IPS-NIHi7 (cell line): ENCODE measurements at regions not wholly inside any gene's neighbourhood (a gene's known extent, or its start where the extent isn't known, plus 50 kb on each side); places are given as distances from the start of the nearest gene placed in this dataset.
A peak's percentile ranks its signal among the peaks of the same experiment; 100 is the strongest.

ENCODE experiments used
- DNase-seq: peaks from one replicate; pipeline ENCODE4 v3.0.0; 2012; ENCODE audit warnings: mixed read lengths; ENCODE audit errors: extremely low spot score

DNA sequence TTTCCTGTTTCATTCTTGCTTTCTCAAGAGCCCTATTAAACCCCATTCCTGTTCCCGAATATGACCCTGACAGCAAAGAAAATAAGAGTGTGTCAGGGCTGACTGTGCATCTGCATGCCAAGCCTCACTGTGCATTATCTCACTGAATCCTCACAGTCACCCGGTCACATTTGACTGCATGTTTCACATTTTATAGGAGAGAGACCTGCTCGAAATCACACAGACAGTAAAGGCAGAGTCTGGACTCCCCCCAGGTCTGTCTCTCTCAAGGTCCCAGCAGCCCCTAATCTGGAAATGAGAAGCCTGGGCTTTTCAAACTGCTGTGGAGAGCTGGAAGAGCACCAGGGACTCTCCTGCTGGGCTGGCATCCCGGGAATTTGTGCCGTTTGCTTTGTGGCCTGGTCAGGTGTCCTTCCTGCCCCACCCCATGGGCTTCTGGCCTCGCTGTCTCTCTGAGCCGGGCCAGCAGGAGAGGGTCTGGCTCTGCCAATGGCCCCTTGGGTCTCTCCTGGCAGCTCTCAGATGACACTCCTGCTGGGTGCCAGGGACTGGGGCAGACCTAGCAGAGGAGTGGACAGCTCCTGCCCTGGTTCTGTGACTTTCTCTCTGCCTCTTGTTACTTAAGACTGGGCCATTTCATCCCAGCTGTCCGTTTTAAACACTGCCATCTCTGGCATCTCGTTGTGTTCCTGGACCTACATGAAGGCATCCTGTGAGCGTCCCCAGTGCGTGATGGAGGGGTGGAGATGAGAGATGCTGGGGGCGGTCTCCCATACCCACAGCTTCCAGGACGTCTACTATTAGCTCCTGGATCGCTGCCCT is 173.6 kb downstream of the ARHGAP12 start:
- DNase-seq: peak; percentile 73

DNA sequence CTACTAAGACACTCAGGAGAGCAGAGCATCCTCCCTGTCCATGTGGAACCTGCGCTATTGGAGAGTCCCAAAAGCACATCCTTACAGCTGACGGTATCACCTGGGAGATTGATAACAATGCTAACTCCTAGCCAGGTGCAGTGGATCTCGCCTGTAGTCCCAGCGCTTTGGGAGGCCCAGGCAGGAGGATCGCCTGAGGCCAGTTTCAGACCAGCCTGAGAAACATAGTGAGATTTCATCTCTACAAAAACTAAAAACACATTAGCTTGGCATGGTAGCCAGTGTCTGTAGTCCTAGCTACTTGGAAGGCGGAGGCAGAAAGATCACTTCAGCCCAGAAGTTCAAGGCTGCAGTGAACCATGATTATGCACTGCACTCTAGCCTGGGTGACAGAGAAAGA is 174.9 kb downstream of the ARHGAP12 start:
- DNase-seq: no peak

DNA sequence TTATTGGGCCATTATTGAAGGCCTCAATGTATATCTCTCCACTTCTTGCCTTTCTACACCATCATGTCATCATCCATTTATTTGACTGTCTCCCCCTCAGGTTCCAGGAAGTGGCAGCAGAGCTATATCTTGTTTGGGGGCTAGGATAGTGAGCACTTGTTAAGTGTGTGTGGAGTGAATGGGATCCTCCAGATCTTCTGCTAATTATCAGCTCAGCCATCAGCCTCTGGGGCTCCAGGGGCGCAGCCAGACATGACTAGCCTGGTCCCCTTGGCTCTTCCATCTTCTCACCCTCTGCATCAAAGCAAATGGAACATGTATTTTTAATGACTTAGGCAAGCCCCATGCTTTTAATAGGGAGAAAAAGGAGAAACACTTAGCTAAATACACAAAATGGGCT is 176.5 kb downstream of the ARHGAP12 start:
- DNase-seq: no peak

DNA sequence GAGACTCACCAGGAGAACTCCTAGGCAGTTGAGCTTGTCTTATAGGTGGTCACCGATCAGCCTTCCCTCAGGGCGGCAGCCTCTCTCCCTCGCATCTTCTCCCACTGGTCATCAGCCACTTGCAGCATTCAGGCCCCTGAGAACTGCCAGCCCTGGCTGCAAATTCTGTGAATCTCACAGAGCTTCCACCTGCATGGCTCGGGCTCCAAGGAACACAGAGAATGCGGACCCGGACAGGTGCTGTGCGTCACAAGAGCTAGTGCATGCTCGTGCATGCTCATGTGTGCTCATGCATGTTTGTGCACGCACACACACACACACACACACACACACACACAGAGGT is 176.9 kb downstream of the ARHGAP12 start:
- no peak for DNase-seq

DNA sequence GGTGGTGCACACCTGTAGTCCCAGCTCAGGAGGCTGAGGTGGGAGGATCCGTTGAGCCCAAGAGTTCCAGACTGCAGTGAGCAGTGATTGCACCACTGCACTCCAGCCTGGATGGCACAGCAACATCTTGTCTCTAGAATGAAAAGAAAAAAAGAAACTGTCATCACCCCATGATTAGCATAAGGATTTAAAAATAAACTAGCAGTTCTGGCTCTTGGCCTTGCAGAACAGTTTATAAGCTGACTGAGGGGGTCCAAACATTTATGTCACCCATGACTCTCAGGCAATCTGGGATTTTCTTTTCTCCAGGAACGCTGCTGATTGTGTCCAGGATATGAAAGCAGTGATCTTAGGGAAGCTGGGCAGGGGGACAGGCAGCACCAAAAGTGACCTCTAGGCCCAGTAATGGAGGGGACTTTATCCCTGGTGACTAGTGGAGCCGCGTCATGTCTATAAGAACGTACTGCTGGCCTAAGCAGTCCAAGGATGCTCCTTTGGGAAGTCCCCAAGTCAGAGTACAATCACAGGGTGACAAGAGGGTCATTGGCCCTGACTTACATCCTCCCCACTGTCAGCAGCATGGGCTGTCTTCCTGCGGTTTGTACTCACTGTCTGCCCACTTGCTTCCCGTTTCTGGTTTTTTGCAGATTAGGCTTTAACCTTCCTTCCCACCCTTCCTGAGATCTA is 177.4 kb downstream of the ARHGAP12 start:
- DNase-seq: no peak

DNA sequence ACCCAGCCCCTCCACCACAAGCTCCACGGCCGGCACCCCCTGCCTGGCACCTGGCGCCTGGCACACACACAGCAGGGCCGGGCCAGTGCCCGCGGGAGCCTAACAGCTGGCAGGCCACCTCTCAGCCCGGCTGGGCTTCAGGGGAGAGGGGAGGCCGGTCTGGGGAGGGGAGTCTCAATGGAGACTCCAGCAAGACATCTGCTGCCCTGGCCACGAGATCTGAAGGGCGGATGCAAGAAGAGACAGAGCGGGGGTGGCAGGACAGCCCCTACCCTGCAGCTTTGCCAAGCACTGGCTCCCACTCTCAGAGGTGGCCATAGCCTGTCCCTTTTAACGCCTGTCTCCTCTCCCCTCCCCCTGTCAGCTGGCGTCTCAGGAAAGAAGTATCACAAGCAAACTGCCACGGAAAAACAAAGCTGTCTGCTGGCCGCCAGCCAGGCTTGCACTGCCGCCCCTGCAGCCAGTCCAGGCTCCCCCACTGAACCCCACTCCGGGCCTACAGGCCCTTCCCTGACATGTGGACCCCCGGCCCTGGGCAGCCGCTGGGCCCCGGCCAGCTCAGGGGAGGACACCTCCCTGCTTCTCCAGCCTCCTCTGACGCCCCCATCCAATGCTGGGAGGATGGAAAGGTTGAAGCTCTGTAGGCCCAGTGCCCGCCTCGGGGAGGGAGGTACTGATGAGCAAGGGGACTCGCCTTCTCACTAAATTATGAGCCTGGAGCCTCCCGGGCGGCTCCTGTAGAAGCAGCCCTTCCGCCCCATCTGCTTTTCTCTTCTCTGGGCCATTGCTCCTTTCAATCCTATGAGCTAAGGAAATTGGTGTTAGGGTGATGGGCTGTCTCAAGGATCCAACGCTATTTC is 178.4 kb downstream of the ARHGAP12 start:
- no peak for DNase-seq

DNA sequence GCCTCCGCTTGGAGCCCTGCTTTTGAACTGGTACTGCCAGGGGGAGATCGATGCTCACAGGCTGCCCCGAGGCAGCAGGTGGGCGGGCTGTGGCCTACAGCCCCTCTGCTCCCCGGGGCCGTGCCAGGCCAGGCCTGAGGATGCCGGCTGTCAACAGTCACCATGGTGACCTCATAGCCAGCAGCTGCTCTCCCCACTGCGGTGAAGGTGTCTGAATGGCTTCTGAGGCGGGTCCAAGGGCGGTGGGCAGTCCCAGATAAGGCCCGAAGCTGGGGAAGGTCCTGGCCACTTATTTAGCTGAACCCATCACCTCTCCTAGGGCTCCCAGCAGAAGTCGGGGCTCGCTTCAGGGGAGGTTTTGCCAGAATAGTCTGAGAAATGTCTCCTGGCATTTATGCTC is 179.3 kb downstream of the ARHGAP12 start:
- no peak for DNase-seq

DNA sequence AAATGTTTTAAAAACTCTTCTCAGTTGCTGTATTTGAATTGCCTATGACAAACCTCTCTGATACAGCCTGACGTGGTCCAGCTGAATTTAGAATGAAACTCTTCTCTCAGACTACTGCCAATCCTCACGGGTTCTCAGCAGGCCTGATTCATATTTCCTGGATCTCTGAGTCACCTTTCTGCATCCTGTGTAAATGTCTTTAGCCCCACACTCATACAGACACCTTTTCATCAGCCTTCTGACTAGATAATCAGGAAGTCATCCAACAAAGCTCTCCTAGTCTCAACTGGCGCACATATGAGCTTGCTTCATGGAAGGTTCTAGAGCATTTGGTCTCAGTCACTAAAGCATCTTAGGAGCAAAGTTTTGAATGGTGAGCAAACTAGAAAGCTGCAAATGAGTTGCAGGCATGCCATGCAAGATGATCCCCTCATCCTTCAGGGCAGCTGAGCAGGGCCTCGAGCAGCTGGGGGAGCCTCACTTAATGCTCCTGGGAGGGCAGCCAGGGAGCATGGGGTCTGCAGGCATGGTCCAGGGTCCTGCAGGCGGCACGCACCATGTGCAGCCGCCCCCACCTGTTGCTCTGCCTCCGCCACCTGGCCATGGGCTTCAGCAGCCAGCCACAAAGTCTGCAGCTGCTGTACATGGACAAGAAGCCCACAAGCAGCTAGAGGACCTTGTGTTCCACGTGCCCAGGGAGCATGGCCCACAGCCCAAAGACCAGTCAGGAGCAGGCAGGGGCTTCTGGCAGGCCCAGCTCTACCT is 182.8 kb downstream of the ARHGAP12 start:
- no peak for DNase-seq

DNA sequence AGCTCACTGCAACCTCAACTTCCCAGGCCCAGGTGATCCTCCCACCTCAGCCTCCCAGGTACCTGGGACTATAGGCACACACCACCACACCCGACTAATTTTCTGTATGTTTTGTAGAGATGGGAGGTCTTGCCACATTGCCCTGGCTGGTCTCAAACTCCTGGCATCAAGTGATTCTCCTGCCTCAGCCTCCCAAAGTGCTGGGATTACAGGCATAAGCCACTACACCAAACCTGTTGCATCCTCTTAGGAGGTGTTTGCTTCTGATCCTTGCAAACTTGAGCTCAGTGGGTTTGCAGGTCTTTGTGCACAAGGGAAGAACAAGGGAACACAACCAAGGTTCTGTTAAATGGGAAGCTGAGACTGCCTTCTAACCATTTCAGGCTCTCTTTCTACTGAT is 184.6 kb downstream of the ARHGAP12 start:
- no peak for DNase-seq

DNA sequence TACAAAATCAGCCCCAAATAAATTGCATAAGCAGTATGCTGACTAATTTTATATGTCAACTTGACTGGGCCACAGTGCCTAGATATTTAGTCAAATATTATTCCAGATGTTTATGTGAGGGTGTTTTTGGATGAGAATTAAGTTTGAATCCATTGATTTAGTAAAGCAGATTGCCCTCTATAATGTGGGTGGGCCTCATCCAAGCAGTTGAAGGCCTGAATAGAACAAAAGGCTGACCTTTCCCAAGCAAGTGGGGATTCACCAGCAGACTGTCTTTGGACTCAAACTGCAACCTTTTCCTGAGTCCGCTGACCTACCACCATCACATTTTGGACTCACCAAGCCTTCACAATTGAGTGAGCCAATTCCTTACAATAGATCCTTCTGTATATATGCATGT is 186.4 kb downstream of the ARHGAP12 start:
- DNase-seq: no peak

DNA sequence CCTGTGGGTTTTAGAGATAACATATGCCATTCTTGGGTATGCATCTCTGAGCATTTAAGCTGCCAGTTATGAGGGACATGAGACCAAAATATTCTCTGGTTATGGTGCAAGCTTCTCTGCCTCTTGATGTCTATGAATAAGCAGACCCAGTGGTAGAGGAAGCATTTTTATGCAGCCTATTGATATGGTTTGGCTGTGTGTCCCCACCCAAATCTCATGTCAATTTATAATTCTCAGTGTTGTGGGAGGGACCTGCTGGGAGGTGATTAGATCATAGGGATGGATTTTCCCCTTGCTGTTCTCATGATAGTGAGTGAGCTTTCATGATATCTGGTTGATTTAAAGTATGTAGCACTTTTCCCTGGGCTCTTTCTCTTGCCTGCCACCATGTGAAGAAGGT is 187.2 kb downstream of the ARHGAP12 start:
- DNase-seq: no peak

DNA sequence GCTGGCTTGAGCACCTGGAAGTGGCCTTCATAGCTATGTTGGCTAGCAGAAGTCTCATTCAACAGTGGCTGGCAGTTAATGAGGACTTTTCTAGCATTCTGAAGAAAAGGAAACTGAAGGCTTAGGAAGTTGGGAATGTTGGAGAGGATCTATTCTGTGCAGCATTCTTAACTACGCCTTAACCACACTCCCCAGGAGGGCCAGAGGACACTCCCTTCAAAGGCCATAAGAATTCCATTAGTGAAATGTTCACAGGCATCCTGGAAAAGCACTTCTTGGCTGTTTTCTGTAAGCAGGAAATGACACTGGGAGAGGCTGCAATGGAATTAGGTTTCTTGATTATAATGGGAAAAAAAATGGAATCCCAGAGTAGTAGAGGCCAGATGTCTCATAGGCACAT is 188.9 kb downstream of the ARHGAP12 start:
- no peak for DNase-seq

DNA sequence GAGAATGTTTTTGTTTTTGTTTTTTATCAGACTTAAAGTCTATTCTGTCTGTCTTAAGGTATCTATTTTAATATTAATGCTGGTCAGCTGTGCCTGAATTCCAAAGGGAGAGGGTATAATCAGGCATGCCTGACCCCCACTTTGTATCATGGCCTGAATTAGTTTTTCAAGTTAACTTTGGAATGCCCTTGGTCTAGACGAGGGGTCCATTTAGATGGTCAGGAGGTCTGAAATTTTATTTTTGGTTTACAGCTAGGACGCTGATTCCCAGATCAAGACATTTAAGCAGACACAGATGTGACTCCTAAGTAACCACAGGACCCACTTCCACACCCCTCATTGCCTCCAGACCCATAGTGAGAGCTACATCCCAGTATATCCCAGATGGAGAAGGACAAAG is 189.5 kb downstream of the ARHGAP12 start:
- no peak for DNase-seq

DNA sequence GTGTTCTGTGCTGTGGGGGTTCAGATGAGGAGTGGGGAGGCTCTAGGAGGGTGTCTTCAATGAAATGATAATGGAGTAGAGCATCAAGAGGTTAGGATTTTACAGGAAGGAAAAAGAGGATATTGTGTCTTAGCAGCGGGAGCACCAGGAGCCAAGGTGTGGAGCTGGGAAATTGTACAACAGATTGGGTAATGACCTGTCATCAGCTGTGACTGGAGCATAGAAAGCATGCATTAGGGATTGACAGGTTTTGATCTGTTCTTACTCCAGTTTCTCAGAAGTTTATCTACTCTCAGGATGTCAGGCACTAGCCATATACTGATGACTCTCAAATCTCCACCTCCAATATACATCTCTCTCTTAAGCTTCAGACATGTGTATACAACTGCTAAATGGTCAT is 196.9 kb downstream of the ARHGAP12 start:
- no peak for DNase-seq

DNA sequence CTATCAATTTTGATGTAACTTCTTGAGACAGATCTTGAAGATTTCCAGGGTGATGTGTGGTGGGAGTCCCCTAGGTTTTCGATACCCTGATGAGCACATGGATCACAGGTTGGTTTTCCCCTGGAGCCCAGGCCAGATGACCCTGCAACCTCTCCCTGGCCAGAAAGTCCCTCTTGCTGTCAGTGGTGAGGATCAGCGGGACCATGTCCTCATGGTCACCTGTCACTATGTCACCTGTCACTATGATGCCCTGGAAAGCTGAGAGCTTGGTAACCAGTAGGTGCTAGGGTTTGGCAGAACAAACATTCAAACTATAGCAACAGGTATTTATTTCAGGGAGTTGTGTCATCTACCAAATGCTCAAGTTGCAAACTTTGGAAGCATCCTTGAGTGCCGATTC is 197.9 kb downstream of the ARHGAP12 start:
- no peak for DNase-seq

DNA sequence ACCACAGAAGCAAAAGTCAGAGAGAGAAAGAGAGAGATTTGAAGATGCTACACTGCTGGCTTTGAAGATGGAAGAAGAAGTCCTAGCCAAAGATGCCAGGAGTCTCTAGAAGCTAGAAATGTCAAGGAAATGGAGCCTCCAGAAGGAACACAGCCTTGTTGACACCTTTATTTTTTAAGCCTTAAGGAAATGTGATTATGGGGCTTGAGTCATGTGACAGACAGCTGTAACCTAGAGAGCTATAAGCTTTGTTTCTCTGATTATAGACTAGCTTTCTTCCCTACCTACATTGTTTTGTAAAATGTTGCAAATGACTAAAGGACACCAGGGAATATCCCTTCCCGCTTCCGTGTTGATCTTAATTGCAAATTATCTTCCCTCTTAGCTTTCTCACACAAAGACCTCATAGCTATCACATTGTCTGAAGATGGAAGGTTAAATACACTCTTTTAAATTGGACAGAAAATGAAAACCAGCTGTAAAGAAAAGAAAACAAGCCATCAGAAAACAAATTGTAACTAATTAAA is 199.9 kb downstream of the ARHGAP12 start:
- no peak for DNase-seq

DNA sequence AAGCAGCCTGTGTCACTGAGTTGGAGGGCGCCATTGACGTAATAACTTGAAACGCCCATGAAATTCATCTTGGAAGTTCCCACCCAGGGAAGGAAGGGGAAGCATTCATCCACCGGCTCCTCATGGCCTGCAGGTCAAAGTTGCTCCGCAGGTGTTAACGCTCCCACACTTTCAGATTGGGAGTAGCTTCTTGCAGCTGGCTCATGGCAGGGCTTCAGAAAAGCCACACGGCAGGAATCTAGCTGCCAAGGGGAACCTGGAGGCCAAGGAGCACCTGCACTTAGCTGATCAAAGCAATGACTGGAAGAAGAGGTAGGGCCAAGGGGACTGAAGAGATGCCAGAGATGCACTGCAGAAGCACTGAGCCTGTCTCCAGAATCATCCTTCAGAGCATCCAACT is 203.2 kb downstream of the ARHGAP12 start:
- DNase-seq: no peak

DNA sequence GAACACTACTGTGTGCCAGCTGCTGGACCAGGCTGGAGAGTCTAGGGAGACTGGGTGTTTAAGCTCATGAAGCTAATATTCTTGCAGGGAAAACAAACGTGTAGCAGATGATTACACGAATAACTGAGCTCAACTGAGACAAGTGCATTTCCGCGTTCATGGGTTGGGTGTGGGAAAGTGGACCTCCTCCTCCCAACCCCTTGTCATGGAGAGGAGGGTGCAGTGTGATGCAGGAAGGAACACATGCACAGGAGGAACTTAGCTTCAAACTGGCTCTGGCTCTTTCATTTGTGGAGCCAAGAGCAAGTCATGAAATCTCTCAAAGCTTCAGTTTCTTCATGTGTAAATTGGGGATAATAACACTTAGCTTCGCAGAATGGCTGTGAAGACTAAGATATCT is 204.3 kb downstream of the ARHGAP12 start:
- no peak for DNase-seq

DNA sequence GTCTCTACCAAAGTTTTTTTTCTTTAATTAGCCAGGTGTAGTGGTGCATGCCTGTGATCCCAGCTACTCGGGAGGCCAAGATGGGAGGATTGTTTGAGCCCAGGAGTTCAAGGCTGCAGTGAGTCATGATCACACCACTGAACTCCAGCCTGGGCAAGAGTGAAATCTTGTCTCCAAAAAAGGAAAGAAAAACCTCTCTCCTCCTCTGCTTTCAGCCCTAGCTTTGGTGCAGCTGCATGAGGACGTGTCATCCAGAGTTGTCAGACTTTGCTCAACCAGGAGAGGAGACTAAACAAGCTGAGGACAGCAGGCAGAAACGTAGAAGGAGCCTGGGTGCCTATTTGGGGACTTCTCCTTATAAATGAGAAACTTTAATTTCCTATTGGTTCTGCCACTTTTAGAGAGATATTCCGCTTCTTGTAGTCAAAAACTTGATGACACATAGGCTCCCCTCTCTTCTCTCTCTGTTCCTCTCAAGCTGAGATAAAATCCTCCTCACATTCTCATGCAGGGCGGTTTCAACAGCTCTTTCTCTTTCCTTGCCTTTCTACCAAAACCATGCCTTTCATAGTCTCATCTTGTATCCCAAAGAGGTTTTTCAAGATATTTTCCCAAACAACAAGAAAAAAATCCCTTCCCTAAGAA is 205.4 kb downstream of the ARHGAP12 start:
- no peak for DNase-seq

DNA sequence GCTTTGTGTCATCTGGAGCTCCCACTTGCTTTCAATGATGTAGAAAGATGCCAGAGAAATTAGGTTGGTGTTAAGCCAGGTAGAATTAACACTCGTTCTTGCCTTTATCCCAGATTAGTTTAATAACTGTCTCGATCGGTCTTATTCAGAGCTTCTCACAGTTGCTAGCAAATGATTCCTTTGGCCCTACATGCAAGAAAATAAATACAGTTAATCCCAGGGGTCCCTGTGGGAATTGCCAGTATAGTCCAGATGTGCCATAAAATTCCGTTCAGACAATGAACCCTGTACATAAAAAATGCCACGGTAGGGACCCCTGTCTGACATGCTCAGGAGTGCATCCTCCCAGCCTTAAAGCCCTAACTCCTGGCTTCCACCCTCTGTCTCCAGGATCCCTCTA is 207.5 kb downstream of the ARHGAP12 start:
- no peak for DNase-seq

DNA sequence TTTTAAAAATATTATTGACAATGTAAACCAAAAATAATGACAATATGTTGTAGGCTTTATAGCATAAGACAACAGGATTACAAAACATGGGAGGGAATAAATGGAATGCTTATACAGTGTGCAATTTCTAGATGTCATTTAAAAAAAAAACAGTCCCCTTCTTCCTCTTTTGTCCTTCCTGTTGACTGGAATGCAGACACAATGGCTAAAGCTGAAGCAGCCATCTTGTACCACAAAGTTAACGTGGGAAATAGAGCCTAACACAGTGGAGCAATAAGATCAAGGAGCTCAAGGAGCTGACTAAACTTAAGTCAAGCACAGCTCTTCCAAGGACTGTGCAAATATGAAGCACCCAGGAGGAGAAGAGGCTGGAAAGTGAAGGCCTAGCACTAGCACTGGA is 208.1 kb downstream of the ARHGAP12 start:
- no peak for DNase-seq
